A549 (cell line): ENCODE measurements at regions not wholly inside any gene's neighbourhood (a gene's known extent, or its start where the extent isn't known, plus 50 kb on each side); places are given as distances from the start of the nearest gene placed in this dataset.

Experiments used
- ATAC-seq, 2 experiments: fragments of 200-7000 bp in 1 of 2; fragments of >200 bp in 1 of 2; cut with Nextera tagmentation in 1 of 2; cut with Tn5 transposase in 1 of 2; 3 replicates each; pipeline versions ENCODE4 v1.8.0 to v1.9.1; 2018 to 2020; ENCODE audit warnings: mild to moderate bottlenecking in 1 of 2, moderate library complexity in 1 of 2
- CTCF ChIA-PET: fragments of 300-600 bp; sonication (Branson Sonifier 250); formaldehyde crosslinking; extraction: SDS; loops from one replicate; lab custom pipeline; 2021; ENCODE audit warnings: antibody characterized with exemption, inconsistent platforms; lab: Yijun Ruan, JAX
- POLR2A ChIA-PET: fragments of 350-600 bp; formaldehyde crosslinking; extraction: SDS; loops from one replicate; lab custom pipeline; 2021; ENCODE audit warnings: antibody characterized with exemption, inconsistent platforms; lab: Yijun Ruan, JAX
- DNase-seq, 2 experiments: peaks; one replicate each; pipeline versions ENCODE4 v3.0.0 to v3.0.0-alpha.2; 2011 to 2016; ENCODE audit warnings: low read depth in 1 of 2, low spot score in 1 of 2
- FAIRE-seq: peaks from 2 replicates; lab custom pipeline; 2011; peaks lifted over from hg19 to GRCh38; lab: Jason Lieb, UNC
- H3K27ac ChIP-seq, 2 experiments: fragments of >200 bp; sonication (Bioruptor Twin); formaldehyde crosslinking; 3 replicates each; pipeline ENCODE4 v1.5.1; 2016 to 2017
- H3K4me1 ChIP-seq: fragments of >200 bp; sonication (Bioruptor Twin); formaldehyde crosslinking; 3 replicates; pipeline ENCODE4 v1.6.1; 2016
- H3K4me2 ChIP-seq: fragments of >200 bp; sonication (Bioruptor Twin); formaldehyde crosslinking; 3 replicates; pipeline ENCODE4 v1.6.1; 2016
- H3K4me3 ChIP-seq: fragments of >200 bp; sonication (Bioruptor Twin); formaldehyde crosslinking; 3 replicates; pipeline ENCODE4 v1.5.1; 2016
- H3K9me3 ChIP-seq: fragments of >200 bp; sonication (Bioruptor Twin); formaldehyde crosslinking; 3 replicates; pipeline ENCODE4 v1.6.1; 2016
- ATOH8 ChIP-seq: fragments of 250-450 bp; sonication (Bioruptor Pico); IDR thresholded peaks from 2 replicates; pipeline ENCODE4 v1.5.0; 2020; ENCODE audit warnings: low read depth, mild to moderate bottlenecking, moderate library complexity
- BCL3 ChIP-seq: fragments of >200 bp; sonication (Bioruptor Twin); formaldehyde crosslinking; IDR thresholded peaks from 3 replicates; pipeline ENCODE4 v1.6.1; 2016
- CEBPB ChIP-seq, 2 experiments: fragments of >200 bp in 1 of 2; sonication (Bioruptor Twin) in 1 of 2; formaldehyde crosslinking in 1 of 2; IDR thresholded peaks; 2 replicates each; pipeline ENCODE4 v1.6.1; 2012 to 2016
- CHD2 ChIP-seq: fragments of 150-350 bp; IDR thresholded peaks from 2 replicates; pipeline ENCODE4 v1.6.1; 2014; ENCODE audit warnings: low read length; ENCODE audit not compliant: partially characterized antibody
- CTCF ChIP-seq: fragments of >200 bp; sonication (Bioruptor Twin); formaldehyde crosslinking; IDR thresholded peaks from 3 replicates; pipeline ENCODE4 v1.5.1; 2016
- EHMT2 ChIP-seq: fragments of 200-600 bp; sonication (generic); IDR thresholded peaks from 2 replicates; pipeline ENCODE4 v1.6.1; 2016; ENCODE audit warnings: antibody characterized with exemption, low read depth, mild to moderate bottlenecking, moderate library complexity
- EP300 ChIP-seq, 2 experiments: fragments of >200 bp; sonication (Bioruptor Twin); formaldehyde crosslinking; IDR thresholded peaks; 2 replicates in 1 of 2; 3 replicates in 1 of 2; pipeline ENCODE4 v1.6.1; 2016 to 2017
- ESRRA ChIP-seq: fragments of 150-350 bp; IDR thresholded peaks from 2 replicates; pipeline ENCODE4 v1.6.1; 2014; ENCODE audit warnings: mild to moderate bottlenecking, low read length, borderline replicate concordance
- FOSL2 ChIP-seq, 2 experiments: fragments of 450-650 bp in 1 of 2; fragments of >200 bp in 1 of 2; sonication (Bioruptor Twin) in 1 of 2; formaldehyde crosslinking; IDR thresholded peaks; 2 replicates each; pipeline versions ENCODE4 v1.5.0 to v1.6.1; 2016 to 2020; ENCODE audit warnings: mild to moderate bottlenecking in 1 of 2, moderate library complexity in 1 of 2
- FOXS1 ChIP-seq: fragments of 250-450 bp; sonication (Bioruptor Pico); IDR thresholded peaks from 2 replicates; pipeline ENCODE4 v1.5.0; 2020; ENCODE audit warnings: mild to moderate bottlenecking, moderate library complexity
- HDAC2 ChIP-seq: fragments of 200-600 bp; sonication (generic); IDR thresholded peaks from 2 replicates; pipeline ENCODE4 v1.6.1; 2016
- HES2 ChIP-seq: fragments of >200 bp; sonication (Bioruptor Twin); formaldehyde crosslinking; IDR thresholded peaks from 2 replicates; pipeline ENCODE4 v1.6.1; 2016
- HEYL ChIP-seq: fragments of 250-450 bp; sonication (Bioruptor Pico); IDR thresholded peaks from 2 replicates; pipeline ENCODE4 v1.8.0; 2021; ENCODE audit warnings: mild to moderate bottlenecking, moderate library complexity
- HOXA7 ChIP-seq: fragments of 250-450 bp; sonication (Bioruptor Pico); IDR thresholded peaks from 2 replicates; pipeline ENCODE4 v1.5.0; 2020; ENCODE audit warnings: mild to moderate bottlenecking, moderate library complexity
- HOXB5 ChIP-seq: fragments of 250-450 bp; sonication (Bioruptor Pico); IDR thresholded peaks from 2 replicates; pipeline ENCODE4 v1.5.0; 2020; ENCODE audit warnings: mild to moderate bottlenecking, moderate library complexity
- MYC ChIP-seq: IDR thresholded peaks from 2 replicates; pipeline ENCODE4 v1.6.1; 2012; ENCODE audit warnings: mild to moderate bottlenecking, inconsistent platforms, low read length, improper control_type of control experiment, borderline replicate concordance
- NPAS2 ChIP-seq: fragments of 250-450 bp; sonication (Bioruptor Pico); IDR thresholded peaks from 2 replicates; pipeline ENCODE4 v1.8.0; 2022; ENCODE audit warnings: mild to moderate bottlenecking, moderate library complexity, borderline replicate concordance
- RARB ChIP-seq: fragments of 250-450 bp; sonication (Bioruptor Pico); IDR thresholded peaks from 2 replicates; pipeline ENCODE4 v1.8.0; 2021; ENCODE audit warnings: mild to moderate bottlenecking, moderate library complexity
- RNF2 ChIP-seq: fragments of 200-600 bp; sonication (generic); IDR thresholded peaks from 2 replicates; pipeline ENCODE4 v1.6.1; 2016; ENCODE audit warnings: low read depth, mild to moderate bottlenecking, antibody characterized with exemption, moderate library complexity, borderline replicate concordance
- SREBF2 ChIP-seq: fragments of 450-650 bp; IDR thresholded peaks from 2 replicates; pipeline ENCODE4 v1.6.1; 2014; ENCODE audit warnings: mild to moderate bottlenecking, moderate library complexity
- TP53 ChIP-seq: fragments of 250-450 bp; sonication (Bioruptor Pico); IDR thresholded peaks from 2 replicates; pipeline ENCODE4 v1.5.0; 2021; ENCODE audit warnings: mild to moderate bottlenecking, moderate library complexity
- USF2 ChIP-seq: fragments of 450-650 bp; IDR thresholded peaks from 2 replicates; pipeline ENCODE4 v1.6.1; 2014; ENCODE audit warnings: antibody characterized with exemption
- ZSCAN20 ChIP-seq: fragments of 250-450 bp; sonication (Bioruptor Pico); IDR thresholded peaks from 2 replicates; pipeline ENCODE4 v1.8.0; 2022; ENCODE audit warnings: mild to moderate bottlenecking, moderate library complexity
- WGBS: methylation state at CpG from one replicate; pipeline ENCODE4 v1.1.6; 2017; ENCODE audit errors: missing lambda C conversion rate; 5-methylcytosine and 5-hydroxymethylcytosine counted together

GRCh38 chr9:129310666-129311350, 132.7 kb upstream of the IER5L start:
- H3K4me3 ChIP-seq, result no peak overlapping the region
- POLR2A ChIA-PET, result no interaction called here
- no peaks in the 10 kb centered on the region for H3K9me3 ChIP-seq
- 76% methylated on average over 7 of the region's 7 CpGs for WGBS
- FAIRE-seq (no peak), ATAC-seq (0 out of 6 replicates have a peak, but pooled peaks of 1 of the 2 experiments have one; percentile 13), DNase-seq (no peak)
- no peak overlapping the region for H3K4me2 ChIP-seq
- peak overlapping the region; percentile 22 to 24; a peak in 2 of 6 replicates for H3K27ac ChIP-seq
- CTCF ChIA-PET, result interaction anchor here (0.8 to 1.5 kb wide), 4 partner anchors 10 to 139 kb away, joined by 3 read pairs; no protein-coding TSS in a partner anchor
- peaks cover 23% of the 10 kb centered on the region for H3K4me1 ChIP-seq
- no peak for TF ChIP-seq USF2
- TF ChIP-seq ZSCAN20, result no peak
- TF ChIP-seq NPAS2 (CRISPR knock-in tag), result no peak
- TF ChIP-seq HEYL, result no peak
- TF ChIP-seq ESRRA, result no peak
- no peak for TF ChIP-seq HOXA7 (CRISPR knock-in tag)
- no peak for TF ChIP-seq CHD2
- no peak for TF ChIP-seq CTCF
- TF ChIP-seq MYC, result no peak
- TF ChIP-seq HDAC2, result no peak
- no peak for TF ChIP-seq FOXS1
- TF ChIP-seq SREBF2, result no peak
- no peak for TF ChIP-seq CEBPB (IDR thresholded peaks at IDR 0.05)
- TF ChIP-seq, all 56 proteins: peak for 0

GRCh38 chr9:129309906-129310305, 131.8 kb upstream of the IER5L start:
- TF ChIP-seq MYC (no peak), HOXB5 (CRISPR knock-in tag) (no peak), HDAC2 (no peak), EHMT2 (no peak), ATOH8 (CRISPR knock-in tag) (no peak)
- TF ChIP-seq, all 56 proteins: peak for 0
- WGBS, result 91% methylated on average over 5 of the region's 5 CpGs
- peak overlapping the region in 1 of 2 experiments; percentile 24; a peak in 3 of 6 replicates for H3K27ac ChIP-seq
- DNase-seq (no peak), FAIRE-seq (no peak), ATAC-seq (no peak)
- no peak overlapping the region for H3K4me3 ChIP-seq
- CTCF ChIA-PET, result interaction anchor here (0.5 to 1.4 kb wide), 3 partner anchors 11 to 136 kb away, joined by 3 read pairs; no protein-coding TSS in a partner anchor
- POLR2A ChIA-PET, result no interaction called here
- no peaks in the 10 kb centered on the region for H3K9me3 ChIP-seq
- no peak overlapping the region for H3K4me2 ChIP-seq
- peaks cover 14% of the 10 kb centered on the region for H3K4me1 ChIP-seq

GRCh38 chr9:129309041-129309430, 131.0 kb upstream of the IER5L start:
- Histone ChIP-seq H3K4me3 (no peak overlapping the region), H3K4me1 (peaks cover 5% of the 10 kb centered on the region; the same call in 2 of the 3 replicates), H3K9me3 (0 out of 3 replicates have a peak, but pooled peaks cover 4% of the 10 kb centered on the region), H3K4me2 (no peak overlapping the region), H3K27ac (no peak overlapping the region)
- WGBS, result 84% methylated on average over 8 of the region's 8 CpGs
- ChIA-PET CTCF (interaction anchor here (0.6 to 1.4 kb wide), 4 partner anchors 8 to 170 kb away, joined by 3 to 4 read pairs (median 3); no protein-coding TSS in a partner anchor), POLR2A (no interaction called here)
- ATAC-seq (no peak), DNase-seq (no peak), FAIRE-seq (no peak)
- no peak for TF ChIP-seq FOSL2 (IDR thresholded peaks at IDR 0.05)
- no peak for TF ChIP-seq FOSL2 (CRISPR knock-in tag; IDR thresholded peaks at IDR 0.05)
- TF ChIP-seq RNF2, result no peak
- TF ChIP-seq TP53, result no peak
- no peak for TF ChIP-seq USF2
- no peak for TF ChIP-seq EHMT2
- TF ChIP-seq HES2, result no peak
- no peak for TF ChIP-seq RARB (CRISPR knock-in tag)
- TF ChIP-seq EP300 (IDR thresholded peaks at IDR 0.05), result no peak
- no peak for TF ChIP-seq BCL3
